ENCODE measurements at regions not wholly inside any gene's neighbourhood (a gene's known extent, or its start where the extent isn't known, plus 50 kb on each side); places are given as distances from the start of the nearest gene placed in this dataset.

- no peak for DNase-seq
These were observed 2309.4 kb upstream of the AGA start for GRCh38 chr4:179751669-179752068.

- no peak for DNase-seq
These were observed 2313.1 kb upstream of the AGA start for GRCh38 chr4:179755322-179755721.

- DNase-seq, result no peak
These were observed 2315.4 kb upstream of the AGA start for GRCh38 chr4:179757641-179758040.

- DNase-seq, result no peak
These were observed 2320.6 kb upstream of the AGA start for GRCh38 chr4:179762840-179763239.

GRCh38 chr4:179766938-179767337, 2324.7 kb upstream of the AGA start:
- no peak for DNase-seq

- DNase-seq, result no peak
These were observed 2326.8 kb upstream of the AGA start for GRCh38 chr4:179768996-179769395.

- no peak for DNase-seq
These were observed 2355.5 kb upstream of the AGA start for GRCh38 chr4:179797738-179798137.

- DNase-seq, result no peak
These were observed 2361.6 kb upstream of the AGA start for GRCh38 chr4:179803857-179804256.

- no peak for DNase-seq
These were observed 2362.2 kb upstream of the AGA start for GRCh38 chr4:179804440-179804839.

- DNase-seq, result no peak
These were observed 2375.1 kb upstream of the AGA start for GRCh38 chr4:179817317-179817716.

GRCh38 chr4:179823342-179823741, 2381.1 kb upstream of the AGA start:
- no peak for DNase-seq

- DNase-seq, result no peak
These were observed 2389.0 kb upstream of the AGA start for GRCh38 chr4:179831274-179831673.

- no peak for DNase-seq
These were observed 2394.2 kb upstream of the AGA start for GRCh38 chr4:179836179-179837075.

GRCh38 chr4:179843370-179843769, 2399.8 kb upstream of the TENM3 start:
- no peak for DNase-seq

GRCh38 chr4:179855469-179855868, 2387.7 kb upstream of the TENM3 start:
- DNase-seq, result no peak

GRCh38 chr4:179858221-179858620, 2385.0 kb upstream of the TENM3 start:
- no peak for DNase-seq

- peak; percentile 42 for DNase-seq
These were observed 2375.8 kb upstream of the TENM3 start for GRCh38 chr4:179867300-179867878.

- DNase-seq, result no peak
These were observed 2371.5 kb upstream of the TENM3 start for GRCh38 chr4:179871726-179872125.

GRCh38 chr4:179872755-179873154, 2370.4 kb upstream of the TENM3 start:
- no peak for DNase-seq

- DNase-seq, result no peak
These were observed 2362.4 kb upstream of the TENM3 start for GRCh38 chr4:179880756-179881155.

GRCh38 chr4:179894066-179894778, 2349.0 kb upstream of the TENM3 start:
- no peak for DNase-seq

- DNase-seq, result no peak
These were observed 2323.6 kb upstream of the TENM3 start for GRCh38 chr4:179919587-179919986.

GRCh38 chr4:179927473-179927872, 2315.7 kb upstream of the TENM3 start:
- no peak for DNase-seq

- no peak for DNase-seq
These were observed 2301.3 kb upstream of the TENM3 start for GRCh38 chr4:179941911-179942310.
